HG03571 (cell line): ENCODE measurements at regions not wholly inside any gene's neighbourhood (a gene's known extent, or its start where the extent isn't known, plus 50 kb on each side); places are given as distances from the start of the nearest gene placed in this dataset.

Experiments
- ATAC-seq: cut with Tn5 transposase; IDR thresholded peaks from one replicate; pipeline ENCODE4 v1.9.1; 2021; ENCODE audit not compliant: unreplicated experiment

- ATAC-seq = no peak
Measured at GRCh38 chr18:55093808-55094207, 134.5 kb upstream of the CCDC68 start.

GRCh38 chr18:55093295-55093694 is 134.0 kb upstream of the CCDC68 start:
- no peak for ATAC-seq

GRCh38 chr18:55092166-55092565 is 132.9 kb upstream of the CCDC68 start:
- no peak for ATAC-seq

GRCh38 chr18:55090564-55091188 is 131.4 kb upstream of the CCDC68 start:
- ATAC-seq = no peak

- ATAC-seq = no peak
Measured at GRCh38 chr18:55089610-55090009, 130.3 kb upstream of the CCDC68 start.

GRCh38 chr18:55088561-55088960 is 129.3 kb upstream of the CCDC68 start:
- no peak for ATAC-seq

GRCh38 chr18:55088000-55088401 is 128.7 kb upstream of the CCDC68 start:
- no peak for ATAC-seq

GRCh38 chr18:55086906-55087305 is 127.6 kb upstream of the CCDC68 start:
- ATAC-seq = no peak

GRCh38 chr18:55085557-55086285 is 126.5 kb upstream of the CCDC68 start:
- ATAC-seq = no peak

GRCh38 chr18:55084550-55084949 is 125.3 kb upstream of the CCDC68 start:
- no peak for ATAC-seq

GRCh38 chr18:55083461-55083860 is 124.2 kb upstream of the CCDC68 start:
- no peak for ATAC-seq

GRCh38 chr18:55079481-55080355 is 120.5 kb upstream of the CCDC68 start:
- ATAC-seq = no peak

- ATAC-seq = no peak
Measured at GRCh38 chr18:55079067-55079466, 119.8 kb upstream of the CCDC68 start.

GRCh38 chr18:55078303-55078932 is 119.2 kb upstream of the CCDC68 start:
- ATAC-seq = no peak

GRCh38 chr18:55076643-55077218 is 117.5 kb upstream of the CCDC68 start:
- ATAC-seq = no peak

- no peak for ATAC-seq
Measured at GRCh38 chr18:55073834-55074233, 114.6 kb upstream of the CCDC68 start.

- no peak for ATAC-seq
Measured at GRCh38 chr18:55073116-55073515, 113.9 kb upstream of the CCDC68 start.

- ATAC-seq = no peak
Measured at GRCh38 chr18:55072698-55073097, 113.4 kb upstream of the CCDC68 start.

GRCh38 chr18:55072181-55072580 is 112.9 kb upstream of the CCDC68 start:
- ATAC-seq = no peak

GRCh38 chr18:55069497-55069896 is 110.2 kb upstream of the CCDC68 start:
- ATAC-seq = no peak

GRCh38 chr18:55064760-55065159 is 105.5 kb upstream of the CCDC68 start:
- ATAC-seq = peak; percentile 48
